ENCODE measurements at regions not wholly inside any gene's neighbourhood (a gene's known extent, or its start where the extent isn't known, plus 50 kb on each side); places are given as distances from the start of the nearest gene placed in this dataset.

DNA sequence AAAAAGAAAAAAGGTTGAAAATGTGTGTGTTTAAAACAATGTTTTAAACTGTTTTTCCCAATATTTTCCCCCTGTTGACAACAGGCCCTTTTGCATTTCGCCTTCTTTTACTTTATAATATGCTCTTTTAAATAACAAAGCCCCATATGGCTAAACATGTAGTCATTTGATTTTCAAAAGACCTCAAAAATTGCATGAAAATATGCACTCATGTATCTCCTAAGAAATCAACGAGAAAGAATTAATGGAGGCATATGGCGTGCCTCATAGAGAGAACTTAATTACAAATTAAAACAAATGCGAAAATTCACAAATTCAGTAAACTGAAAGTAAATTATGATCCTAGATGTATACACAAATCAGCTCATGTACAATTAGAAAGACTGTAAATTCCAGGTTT is 202.6 kb upstream of the FOXN3 start:
- Histone ChIP-seq H3K4me1 (ENCODE audit: control insufficient read depth in 2 of 2, insufficient read depth in 2 of 2, low read length in 2 of 2) (peaks cover 46 to 49% of the 10 kb centered on the region in 2 donors), H3K9ac (ENCODE audit: low read length) (peak overlapping the region; percentile 80), H3K36me3 (replicated peaks in 1 of 2; ENCODE audit: control extremely low read depth in 1 of 2, control insufficient read depth in 1 of 2, extremely low read depth in 1 of 2, insufficient read depth in 2 of 2, low read length in 1 of 2) (no peaks in the 10 kb centered on the region), H3K27me3 (replicated peaks in 1 of 4; ENCODE audit: control extremely low read depth in 1 of 4, control insufficient read depth in 3 of 4, insufficient read depth in 4 of 4, low read length in 3 of 4) (no peaks in the 10 kb centered on the region), H4K20me1 (ENCODE audit: control insufficient read depth, insufficient read depth, low read length, poor library complexity, severe bottlenecking) (no peaks in the 10 kb centered on the region), H3K9me3 (ENCODE audit: control extremely low read depth in 1 of 3, control insufficient read depth in 2 of 3, insufficient read depth in 1 of 3, low read length in 2 of 3) (no peaks in the 10 kb centered on the region), H3K79me2 (ENCODE audit: control insufficient read depth, insufficient read depth, low read length) (peaks cover 36% of the 10 kb centered on the region), H2AFZ (ENCODE audit: insufficient read depth, low read depth, low read length, poor library complexity, severe bottlenecking) (peak overlapping the region; percentile 87), H3K27ac (ENCODE audit: low read length in 2 of 2) (peak overlapping the region in 1 of 2 donors; percentile 22), H3K4me3 (ENCODE audit: control extremely low read depth in 1 of 5, extremely low read depth in 1 of 5, insufficient read depth in 1 of 5, low read depth in 2 of 5, low read length in 4 of 5) (peak overlapping the region; percentile 46 to 93 (median 74)), H3K4me2 (replicated peaks; ENCODE audit: low read depth, low read length, poor library complexity, severe bottlenecking) (peak overlapping the region; percentile 88)
- CTCF ChIA-PET: interaction anchor here (0.6 to 1.2 kb wide), 3 partner anchors 12 to 442 kb away, joined by 3 to 5 read pairs (median 3); no protein-coding TSS in a partner anchor
- Mint-ChIP-seq H3K27ac (peak overlapping the region; percentile 85), H3K9me3 (ENCODE audit: insufficient read depth) (no peaks in the 10 kb centered on the region), H3K4me1 (peaks cover 60% of the 10 kb centered on the region), H3K4me3 (peak overlapping the region; percentile 87), H3K27me3 (no peaks in the 10 kb centered on the region)
- WGBS (ENCODE audit: insufficient coverage): no CpG with 5 or more reads among the region's 4 CpGs
- no peak for DNase-seq
- intact Hi-C loops (cut with micrococcal nuclease): loop anchor here (1.0 to 5.0 kb wide), 4 partner anchors 82 to 315 kb away; partner anchors contain the start of gene FOXN3
- no peak for TF ChIP-seq EZH2 (IDR thresholded peaks at IDR 0.05; ENCODE audit: borderline replicate concordance, insufficient read depth, low read depth, low read length, poor library complexity, severe bottlenecking)
- TF ChIP-seq, protein P1, sequence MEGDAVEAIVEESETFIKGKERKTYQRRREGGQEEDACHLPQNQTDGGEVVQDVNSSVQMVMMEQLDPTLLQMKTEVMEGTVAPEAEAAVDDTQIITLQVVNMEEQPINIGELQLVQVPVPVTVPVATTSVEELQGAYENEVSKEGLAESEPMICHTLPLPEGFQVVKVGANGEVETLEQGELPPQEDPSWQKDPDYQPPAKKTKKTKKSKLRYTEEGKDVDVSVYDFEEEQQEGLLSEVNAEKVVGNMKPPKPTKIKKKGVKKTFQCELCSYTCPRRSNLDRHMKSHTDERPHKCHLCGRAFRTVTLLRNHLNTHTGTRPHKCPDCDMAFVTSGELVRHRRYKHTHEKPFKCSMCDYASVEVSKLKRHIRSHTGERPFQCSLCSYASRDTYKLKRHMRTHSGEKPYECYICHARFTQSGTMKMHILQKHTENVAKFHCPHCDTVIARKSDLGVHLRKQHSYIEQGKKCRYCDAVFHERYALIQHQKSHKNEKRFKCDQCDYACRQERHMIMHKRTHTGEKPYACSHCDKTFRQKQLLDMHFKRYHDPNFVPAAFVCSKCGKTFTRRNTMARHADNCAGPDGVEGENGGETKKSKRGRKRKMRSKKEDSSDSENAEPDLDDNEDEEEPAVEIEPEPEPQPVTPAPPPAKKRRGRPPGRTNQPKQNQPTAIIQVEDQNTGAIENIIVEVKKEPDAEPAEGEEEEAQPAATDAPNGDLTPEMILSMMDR (IDR thresholded peaks at IDR 0.05): no peak
- no peak for ATAC-seq (ENCODE audit: low read depth)
- POLR2A ChIA-PET: interaction anchor here (0.6 to 1.8 kb wide), 5 partner anchors 45 to 236 kb away, joined by 3 to 6 read pairs (median 4); no protein-coding TSS in a partner anchor

DNA sequence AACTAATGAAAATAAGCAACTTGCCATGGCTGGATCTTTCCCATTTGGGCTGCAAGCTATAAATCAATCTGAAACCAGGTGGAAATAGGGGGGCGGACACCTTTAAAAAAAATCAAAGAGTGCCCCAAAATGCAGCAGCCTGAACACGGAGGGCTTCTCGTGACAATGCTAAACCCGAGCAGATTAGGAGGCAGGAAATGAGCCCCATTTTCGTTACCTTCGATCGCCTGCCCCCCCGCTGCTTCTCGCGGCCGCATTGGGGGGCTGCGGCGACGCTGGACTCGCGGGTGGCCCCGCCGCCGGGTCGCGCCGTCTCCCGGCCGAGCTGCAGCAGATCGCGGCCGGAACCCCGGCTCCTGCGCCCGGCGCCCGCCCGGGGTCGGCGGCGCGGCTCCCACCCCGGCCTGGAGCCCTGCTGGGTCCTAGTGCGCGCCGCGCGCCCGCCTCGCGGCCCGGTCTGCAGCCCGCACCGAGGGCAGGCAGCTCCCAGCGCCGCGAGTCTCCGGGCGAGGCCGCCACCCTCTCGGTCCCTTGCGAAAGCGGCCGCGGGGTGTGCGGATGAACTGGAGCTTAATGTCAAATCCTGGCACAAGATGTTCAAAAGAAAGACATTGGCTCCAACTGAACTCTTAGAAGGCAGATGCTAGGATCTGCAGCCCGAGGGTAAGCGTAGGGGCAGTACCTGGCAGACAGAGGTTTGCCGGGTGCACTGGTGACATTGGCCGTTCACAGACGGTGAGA is 201.9 kb upstream of the FOXN3 start:
- no peaks in the 10 kb centered on the region for H3K27me3 Mint-ChIP-seq
- Histone ChIP-seq H3K79me2 (ENCODE audit: control insufficient read depth, insufficient read depth, low read length) (peaks cover 42% of the 10 kb centered on the region), H3K36me3 (replicated peaks in 1 of 2; ENCODE audit: control extremely low read depth in 1 of 2, control insufficient read depth in 1 of 2, extremely low read depth in 1 of 2, insufficient read depth in 2 of 2, low read length in 1 of 2) (no peaks in the 10 kb centered on the region), H3K27me3 (replicated peaks in 1 of 4; ENCODE audit: control extremely low read depth in 1 of 4, control insufficient read depth in 3 of 4, insufficient read depth in 4 of 4, low read length in 3 of 4) (no peaks in the 10 kb centered on the region), H3K4me2 (replicated peaks; ENCODE audit: low read depth, low read length, poor library complexity, severe bottlenecking) (peak overlapping the region; percentile 88), H3K4me3 (ENCODE audit: control extremely low read depth in 1 of 5, extremely low read depth in 1 of 5, insufficient read depth in 1 of 5, low read depth in 2 of 5, low read length in 4 of 5) (peak overlapping the region; percentile 61 to 93 (median 86)), H3K4me1 (ENCODE audit: control insufficient read depth in 2 of 2, insufficient read depth in 2 of 2, low read length in 2 of 2) (peaks cover 51 to 55% of the 10 kb centered on the region in 2 donors), H3K9me3 (ENCODE audit: control extremely low read depth in 1 of 3, control insufficient read depth in 2 of 3, insufficient read depth in 1 of 3, low read length in 2 of 3) (no peaks in the 10 kb centered on the region), H2AFZ (ENCODE audit: insufficient read depth, low read depth, low read length, poor library complexity, severe bottlenecking) (peak overlapping the region; percentile 87), H4K20me1 (ENCODE audit: control insufficient read depth, insufficient read depth, low read length, poor library complexity, severe bottlenecking) (no peaks in the 10 kb centered on the region), H3K27ac (ENCODE audit: low read length in 2 of 2) (peak overlapping the region in 1 of 2 donors; percentile 71), H3K9ac (ENCODE audit: low read length) (peak overlapping the region; percentile 80)
- intact Hi-C loops (cut with micrococcal nuclease): loop anchor here (1.0 to 5.0 kb wide), 6 partner anchors 82 to 314 kb away; partner anchors contain the start of gene FOXN3
- DNase-seq (peak; percentile 81), ATAC-seq (ENCODE audit: low read depth) (peak; percentile 72)
- peak overlapping the region; percentile 92 for H3K4me3 Mint-ChIP-seq
- TF ChIP-seq EZH2 (IDR thresholded peaks at IDR 0.05; ENCODE audit: borderline replicate concordance, insufficient read depth, low read depth, low read length, poor library complexity, severe bottlenecking): no peak
- TF ChIP-seq, protein P1 (IDR thresholded peaks at IDR 0.05): no peak
- peak overlapping the region; percentile 86 for H3K27ac Mint-ChIP-seq
- WGBS (ENCODE audit: insufficient coverage): under 1% methylated on average over 66 of the region's 66 CpGs
- H3K4me1 Mint-ChIP-seq: peaks cover 66% of the 10 kb centered on the region
- no peaks in the 10 kb centered on the region for H3K9me3 Mint-ChIP-seq (ENCODE audit: insufficient read depth)
- POLR2A ChIA-PET: interaction anchor here (0.6 to 1.8 kb wide), 5 partner anchors 44 to 376 kb away, joined by 3 to 5 read pairs (median 3); no protein-coding TSS in a partner anchor
- CTCF ChIA-PET: interaction anchor here (0.6 to 1.6 kb wide), 4 partner anchors 12 to 441 kb away, joined by 3 to 5 read pairs (median 4); no protein-coding TSS in a partner anchor

All from B cell (primary cell).